Epithelial cell of proximal tubule (primary cell): ENCODE measurements at regions not wholly inside any gene's neighbourhood (a gene's known extent, or its start where the extent isn't known, plus 50 kb on each side); places are given as distances from the start of the nearest gene placed in this dataset.
"Not testable (repeated sequence)": the region's sequence is repeated elsewhere in the genome, so short reads cannot be mapped to it uniquely, and the experiment has no call there.

Experiments used
- DNase-seq: peaks from one replicate; pipeline ENCODE4 v3.0.0-alpha.2; 2011; ENCODE audit warnings: low read depth
- H3K4me3 ChIP-seq: 2 replicates; pipeline ENCODE4 v1.5.1; 2011; ENCODE audit warnings: low read depth, mild to moderate bottlenecking, low read length
- TF ChIP-seq, protein P1 (sequence below): conservative IDR thresholded peaks from 2 replicates; pipeline ENCODE4 v1.5.1; 2012; ENCODE audit warnings: low read depth, mild to moderate bottlenecking, low read length

- TF ChIP-seq, protein P1, sequence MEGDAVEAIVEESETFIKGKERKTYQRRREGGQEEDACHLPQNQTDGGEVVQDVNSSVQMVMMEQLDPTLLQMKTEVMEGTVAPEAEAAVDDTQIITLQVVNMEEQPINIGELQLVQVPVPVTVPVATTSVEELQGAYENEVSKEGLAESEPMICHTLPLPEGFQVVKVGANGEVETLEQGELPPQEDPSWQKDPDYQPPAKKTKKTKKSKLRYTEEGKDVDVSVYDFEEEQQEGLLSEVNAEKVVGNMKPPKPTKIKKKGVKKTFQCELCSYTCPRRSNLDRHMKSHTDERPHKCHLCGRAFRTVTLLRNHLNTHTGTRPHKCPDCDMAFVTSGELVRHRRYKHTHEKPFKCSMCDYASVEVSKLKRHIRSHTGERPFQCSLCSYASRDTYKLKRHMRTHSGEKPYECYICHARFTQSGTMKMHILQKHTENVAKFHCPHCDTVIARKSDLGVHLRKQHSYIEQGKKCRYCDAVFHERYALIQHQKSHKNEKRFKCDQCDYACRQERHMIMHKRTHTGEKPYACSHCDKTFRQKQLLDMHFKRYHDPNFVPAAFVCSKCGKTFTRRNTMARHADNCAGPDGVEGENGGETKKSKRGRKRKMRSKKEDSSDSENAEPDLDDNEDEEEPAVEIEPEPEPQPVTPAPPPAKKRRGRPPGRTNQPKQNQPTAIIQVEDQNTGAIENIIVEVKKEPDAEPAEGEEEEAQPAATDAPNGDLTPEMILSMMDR: no peak
- no peak overlapping the region for H3K4me3 ChIP-seq
- DNase-seq: no peak
Measured at GRCh38 chr10:23540401-23541030, 101.6 kb downstream of the OTUD1 start.

DNA sequence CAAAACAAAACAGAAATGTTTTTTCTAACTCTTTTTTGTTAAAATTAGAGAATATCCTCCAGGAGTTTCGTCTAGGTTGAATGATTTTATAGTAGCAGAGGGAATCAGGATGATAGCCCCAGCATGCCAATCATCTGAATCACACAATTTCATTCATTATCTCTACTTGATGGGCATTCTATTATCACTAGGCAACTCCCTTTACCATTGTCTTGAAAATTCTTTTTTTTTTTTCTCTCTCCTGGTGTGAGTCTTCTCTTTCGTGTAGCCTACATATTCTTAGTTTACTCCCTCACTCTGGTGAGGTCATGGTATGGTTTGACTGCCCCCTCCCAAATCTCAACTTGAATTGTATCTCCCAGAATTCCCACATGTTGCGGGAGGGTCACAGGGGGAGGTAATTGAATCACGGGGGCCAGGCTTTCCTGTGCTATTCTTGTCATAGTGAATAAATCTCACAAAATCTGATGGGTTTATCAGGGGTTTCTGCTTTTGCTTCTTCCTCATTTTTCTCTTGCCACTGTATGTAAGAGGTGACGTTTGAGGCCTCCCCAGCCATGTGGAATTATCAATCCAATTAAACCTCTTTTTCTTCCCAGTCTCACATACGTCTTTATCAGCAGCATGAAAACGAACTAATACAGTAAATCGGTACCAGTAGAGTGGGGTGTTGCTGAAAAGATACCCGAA lies 105.0 kb downstream of the OTUD1 start:
- DNase-seq: no peak
- TF ChIP-seq, protein P1: no peak
- H3K4me3 ChIP-seq: no peak overlapping the region

DNA sequence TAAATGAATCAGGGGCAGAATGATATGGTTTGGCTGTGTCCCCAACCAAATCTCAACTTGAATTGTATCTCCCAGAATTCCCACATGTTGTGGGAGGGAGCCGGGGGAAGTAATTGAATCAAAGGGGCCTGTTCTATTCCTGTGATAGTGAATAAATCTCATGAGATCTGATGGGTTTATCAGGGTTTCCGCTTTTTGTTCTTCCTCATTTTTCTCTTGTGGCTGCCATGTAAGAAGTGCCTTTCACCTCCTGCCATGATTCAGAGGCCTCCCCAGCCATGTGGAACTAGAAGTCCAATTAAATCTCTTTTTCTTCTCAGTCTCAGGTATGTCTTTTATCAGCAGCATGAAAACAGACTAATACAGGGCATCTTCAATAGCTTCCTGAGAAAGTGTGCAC lies 107.0 kb downstream of the OTUD1 start:
- not testable (repeated sequence) for DNase-seq, H3K4me3 ChIP-seq

DNA sequence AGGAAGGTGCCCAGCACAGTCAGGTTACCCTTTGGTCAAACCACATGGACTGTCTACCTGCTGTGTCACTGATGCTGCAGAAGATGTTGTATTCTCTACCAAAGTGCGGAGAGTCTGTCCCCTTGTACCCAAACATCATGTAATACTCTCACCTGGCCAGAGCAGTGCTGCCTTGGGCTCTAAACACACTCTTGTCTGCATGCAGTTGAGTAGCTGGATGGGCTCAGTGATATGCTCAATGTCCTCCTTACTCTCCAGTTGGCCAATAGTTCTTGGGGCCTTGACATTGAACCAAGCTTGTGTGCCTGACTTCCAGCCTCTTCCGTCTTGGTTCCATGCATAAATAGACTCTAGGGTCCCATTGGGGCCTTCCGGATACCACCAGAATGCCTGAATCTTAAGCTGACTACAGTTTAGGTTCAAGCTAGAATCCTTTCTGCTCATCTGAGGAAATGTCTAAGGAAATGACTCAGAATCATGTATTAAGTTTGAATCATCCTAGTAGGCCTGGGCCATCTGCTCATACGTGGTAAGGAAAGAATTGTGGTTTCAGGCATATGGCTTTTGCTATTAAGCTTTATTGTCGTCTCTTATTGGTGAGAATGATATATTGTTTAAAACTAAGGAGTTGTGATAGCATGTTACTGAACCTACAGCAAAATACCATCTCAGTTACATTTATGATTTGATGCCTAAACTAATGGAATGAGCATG lies 118.0 kb downstream of the OTUD1 start:
- TF ChIP-seq, protein P1: no peak
- DNase-seq: no peak
- H3K4me3 ChIP-seq: no peak overlapping the region

GRCh38 chr10:23557777-23558176 lies 118.9 kb downstream of the OTUD1 start:
- TF ChIP-seq, protein P1: no peak
- no peak overlapping the region for H3K4me3 ChIP-seq
- DNase-seq: no peak

DNA sequence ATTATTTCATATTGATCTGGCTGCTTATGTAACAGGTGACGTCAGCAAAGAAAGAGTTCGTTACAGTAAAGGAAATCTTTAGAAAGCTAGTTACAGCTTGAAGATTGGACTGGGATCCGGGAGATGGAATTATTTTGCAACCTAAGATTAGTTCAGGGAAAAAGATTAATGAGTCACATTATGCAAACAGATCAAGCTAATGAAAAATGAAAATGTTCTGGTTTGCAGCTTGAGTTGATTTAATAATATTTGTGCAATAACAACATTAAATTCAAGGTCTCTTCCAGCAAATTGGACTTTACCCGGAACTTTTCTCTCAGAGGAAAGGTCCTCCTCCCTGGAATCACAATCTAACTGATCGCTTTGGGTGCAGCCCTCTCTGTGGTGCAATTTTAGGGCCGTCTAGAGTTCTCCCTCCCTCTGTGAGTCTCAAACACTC lies 119.5 kb downstream of the OTUD1 start:
- TF ChIP-seq, protein P1: no peak

GRCh38 chr10:23568996-23569395 lies 130.1 kb downstream of the OTUD1 start:
- DNase-seq: no peak
- TF ChIP-seq, protein P1: no peak
- H3K4me3 ChIP-seq: no peak overlapping the region

More for the DNA sequence above, 119.5 kb downstream of the OTUD1 start:
- H3K4me3 ChIP-seq: no peak overlapping the region
- DNase-seq: no peak
